ENCODE measurements at regions not wholly inside any gene's neighbourhood (a gene's known extent, or its start where the extent isn't known, plus 50 kb on each side); places are given as distances from the start of the nearest gene placed in this dataset.

DNA sequence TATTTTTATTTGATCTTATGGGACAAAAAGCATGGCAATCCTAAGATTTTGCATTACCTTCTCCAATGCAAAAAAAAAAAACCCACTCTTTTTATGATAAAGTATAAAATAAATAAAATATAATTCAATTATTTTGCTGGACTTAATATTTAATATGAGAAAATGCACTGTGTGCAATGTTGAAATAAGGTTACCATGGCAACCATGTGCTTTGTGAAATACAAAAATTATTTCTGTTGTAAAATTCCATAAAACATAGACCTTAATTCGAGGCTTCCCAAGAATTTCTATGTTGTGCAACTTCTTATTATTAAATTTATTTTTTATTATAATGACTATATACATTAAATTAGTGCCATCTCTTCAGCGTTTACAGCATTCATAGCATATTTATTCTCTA, 989.5 kb downstream of the MRPL39 start:
- TF ChIP-seq POLR2A (IDR thresholded peaks at IDR 0.05; ENCODE audit: low read depth, low read length): no peak
- no peak for TF ChIP-seq POLR2AphosphoS5 (IDR thresholded peaks at IDR 0.05; ENCODE audit: low read depth, low read length)
- no peak for TF ChIP-seq SPI1 (IDR thresholded peaks at IDR 0.05; ENCODE audit: low read depth, low read length)
- no peak for TF ChIP-seq TAF1 (IDR thresholded peaks at IDR 0.05; ENCODE audit: low read depth, low read length)
